Islet of Langerhans (tissue), 1 donor: ENCODE measurements at regions not wholly inside any gene's neighbourhood (a gene's known extent, or its start where the extent isn't known, plus 50 kb on each side); places are given as distances from the start of the nearest gene placed in this dataset.

Experiments
- FAIRE-seq: peaks from one replicate; lab custom pipeline; 2011; peaks lifted over from hg19 to GRCh38; lab: Jason Lieb, UNC

GRCh38 chr20:40738976-40739375 lies 49.9 kb upstream of the MAFB start:
- peak; percentile 24 for FAIRE-seq

- no peak for FAIRE-seq
Observed at GRCh38 chr20:40739841-40740240, 50.8 kb upstream of the MAFB start.

- no peak for FAIRE-seq
Observed at GRCh38 chr20:40741507-40742106, 52.6 kb upstream of the MAFB start.

GRCh38 chr20:40743141-40743775 lies 54.2 kb upstream of the MAFB start:
- FAIRE-seq, result no peak

GRCh38 chr20:40744072-40744817 lies 55.2 kb upstream of the MAFB start:
- no peak for FAIRE-seq

GRCh38 chr20:40744818-40745175 lies 55.8 kb upstream of the MAFB start:
- FAIRE-seq, result no peak

GRCh38 chr20:40746251-40746650 lies 57.2 kb upstream of the MAFB start:
- no peak for FAIRE-seq

- FAIRE-seq, result no peak
Observed at GRCh38 chr20:40748182-40748581, 59.1 kb upstream of the MAFB start.

GRCh38 chr20:40749985-40750506 lies 61.0 kb upstream of the MAFB start:
- FAIRE-seq, result no peak

GRCh38 chr20:40750541-40751035 lies 61.6 kb upstream of the MAFB start:
- FAIRE-seq, result no peak

GRCh38 chr20:40753472-40753871 lies 64.4 kb upstream of the MAFB start:
- FAIRE-seq, result no peak

- FAIRE-seq, result no peak
Observed at GRCh38 chr20:40754339-40754943, 65.4 kb upstream of the MAFB start.

GRCh38 chr20:40757087-40757486 lies 68.1 kb upstream of the MAFB start:
- no peak for FAIRE-seq

- no peak for FAIRE-seq
Observed at GRCh38 chr20:40758790-40759189, 69.8 kb upstream of the MAFB start.

GRCh38 chr20:40760399-40760798 lies 71.4 kb upstream of the MAFB start:
- no peak for FAIRE-seq

GRCh38 chr20:40763646-40764295 lies 74.7 kb upstream of the MAFB start:
- FAIRE-seq, result no peak

GRCh38 chr20:40765814-40766480 lies 76.9 kb upstream of the MAFB start:
- no peak for FAIRE-seq

GRCh38 chr20:40766790-40767614 lies 78.0 kb upstream of the MAFB start:
- no peak for FAIRE-seq

GRCh38 chr20:40767615-40767924 lies 78.5 kb upstream of the MAFB start:
- no peak for FAIRE-seq

GRCh38 chr20:40768105-40768504 lies 79.1 kb upstream of the MAFB start:
- FAIRE-seq, result no peak

GRCh38 chr20:40769677-40770285 lies 80.7 kb upstream of the MAFB start:
- FAIRE-seq, result no peak
